EH (cell line): ENCODE measurements at regions not wholly inside any gene's neighbourhood (a gene's known extent, or its start where the extent isn't known, plus 50 kb on each side); places are given as distances from the start of the nearest gene placed in this dataset.

Source experiments
- DNase-seq: peaks from one replicate; pipeline ENCODE4 v3.0.0-alpha.2; 2015; ENCODE audit warnings: low read depth

DNA sequence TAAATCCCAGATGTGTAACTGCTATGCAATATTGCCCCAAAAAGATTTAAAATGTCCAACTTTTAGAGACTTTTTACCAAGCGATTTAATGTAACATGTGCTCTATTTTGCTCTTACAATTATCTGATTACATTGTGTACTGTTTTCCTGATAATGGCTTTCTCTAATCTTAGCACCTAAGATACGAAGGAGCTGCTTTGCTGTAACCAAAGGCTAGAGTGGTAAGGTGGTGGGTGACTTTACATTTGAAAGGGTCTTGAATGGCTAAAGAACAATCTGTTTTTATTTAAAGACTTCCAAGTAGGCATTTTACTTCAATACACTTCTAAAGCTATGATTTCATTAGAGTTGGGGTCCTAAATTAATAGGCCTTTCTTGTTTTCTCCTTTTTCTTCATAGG is 1201.6 kb upstream of the MAP3K7 start:
- no peak for DNase-seq

DNA sequence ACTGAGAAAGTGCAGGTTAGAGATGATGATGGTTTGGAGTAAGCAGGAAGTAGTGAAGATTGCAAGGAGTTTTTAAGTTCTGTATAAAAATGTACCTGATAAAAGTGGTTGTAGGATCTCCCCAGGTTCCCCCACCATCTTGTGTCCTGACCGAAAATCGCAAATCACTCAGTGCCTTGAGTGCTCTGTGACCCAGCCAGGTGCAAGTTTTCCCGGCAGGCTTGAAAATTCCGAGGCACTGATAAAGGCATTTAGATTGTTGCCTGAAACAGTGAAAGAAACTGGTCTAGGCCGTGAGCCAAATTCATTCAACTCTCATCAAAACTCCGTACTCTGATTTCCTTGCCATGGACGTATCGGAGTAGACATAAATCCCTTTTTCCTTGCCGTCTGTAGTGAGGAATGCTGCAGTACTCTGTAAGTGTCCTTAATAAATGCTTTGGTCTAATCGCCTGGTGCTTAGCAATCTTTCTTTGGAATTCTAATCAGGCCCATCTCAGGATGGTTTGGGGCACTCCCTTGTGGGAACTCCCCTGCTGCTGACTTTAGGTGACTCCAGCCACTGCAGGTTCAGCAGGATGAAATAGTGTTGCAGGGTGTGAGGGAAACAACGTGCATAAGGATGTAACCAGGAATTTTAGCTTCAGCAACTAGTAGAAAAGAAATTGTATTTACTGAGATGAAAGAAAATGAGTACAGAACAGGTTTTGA is 1199.8 kb upstream of the MAP3K7 start:
- DNase-seq: no peak

DNA sequence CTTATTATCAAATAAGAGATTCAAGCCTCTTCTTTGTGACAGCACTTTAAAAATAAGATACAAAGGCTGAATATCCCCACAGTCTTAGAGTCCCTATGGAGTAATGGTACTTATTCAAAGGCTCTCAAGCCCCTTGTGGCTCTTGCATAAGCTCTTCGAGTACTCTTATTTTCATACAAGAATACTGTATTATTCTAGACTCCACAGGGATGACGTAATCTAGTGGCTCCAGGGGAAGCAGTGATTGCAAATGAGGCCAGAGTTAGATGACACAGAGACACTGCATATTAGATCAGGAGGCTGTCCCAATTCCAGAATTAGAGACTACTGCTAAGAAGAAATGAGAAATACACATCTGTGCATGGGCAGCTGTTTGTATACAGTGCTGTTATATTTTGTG is 1195.9 kb upstream of the MAP3K7 start:
- no peak for DNase-seq

DNA sequence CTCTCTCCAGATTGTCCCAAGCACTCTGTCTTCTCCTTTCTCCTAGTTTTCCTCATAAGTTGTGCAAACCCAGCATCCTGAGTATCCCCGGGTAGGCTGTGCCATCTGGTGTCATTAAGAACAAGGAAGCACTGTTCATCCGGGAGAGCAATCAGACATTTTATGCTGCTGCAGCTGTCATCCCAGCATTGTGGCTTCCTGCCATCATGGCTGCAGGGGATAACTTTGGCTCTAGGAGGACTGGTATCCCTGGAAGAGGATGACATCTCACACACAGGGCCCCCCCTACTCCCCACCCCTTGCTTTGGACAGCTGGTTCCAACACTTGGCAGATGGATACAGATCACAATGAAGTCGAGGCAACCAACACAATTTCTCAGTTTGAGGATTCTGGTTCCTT is 1195.1 kb upstream of the MAP3K7 start:
- no peak for DNase-seq

DNA sequence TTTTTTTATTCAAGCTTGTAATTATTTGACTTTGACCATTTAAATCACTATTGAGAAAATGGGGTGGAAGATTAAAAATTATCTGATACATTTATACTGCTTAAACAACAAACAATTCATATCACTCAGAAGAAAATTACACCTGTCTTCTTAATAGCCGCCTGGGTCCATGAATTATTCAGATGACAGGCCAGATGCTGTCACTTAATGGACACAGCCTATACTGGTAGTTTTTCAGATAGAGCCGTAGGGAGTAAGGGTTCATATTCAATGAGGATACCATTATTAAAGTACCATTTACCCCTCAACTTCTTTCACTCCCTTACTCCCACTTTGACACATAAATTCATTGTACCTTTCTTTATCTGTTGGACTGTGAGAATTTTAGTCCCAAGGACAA is 1193.4 kb upstream of the MAP3K7 start:
- DNase-seq: no peak

DNA sequence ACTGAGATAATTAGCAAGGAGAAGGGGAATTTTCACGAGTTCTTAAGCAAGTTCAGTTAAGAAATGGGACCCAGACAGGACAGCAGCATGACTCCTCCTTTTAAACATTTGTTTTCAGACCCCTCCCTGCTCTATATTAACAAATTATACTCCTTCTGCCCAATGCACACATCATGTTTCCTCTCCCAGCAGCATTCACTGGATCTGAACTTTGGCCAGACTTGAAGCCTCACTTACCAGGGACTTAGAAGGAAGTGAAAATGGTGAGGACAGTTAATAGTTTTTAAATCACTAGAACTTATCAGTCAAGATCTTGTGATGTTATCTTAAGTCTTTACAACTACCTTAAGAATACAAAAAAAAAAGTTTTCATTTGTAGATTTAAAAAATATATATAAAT is 1174.7 kb upstream of the MAP3K7 start:
- no peak for DNase-seq

DNA sequence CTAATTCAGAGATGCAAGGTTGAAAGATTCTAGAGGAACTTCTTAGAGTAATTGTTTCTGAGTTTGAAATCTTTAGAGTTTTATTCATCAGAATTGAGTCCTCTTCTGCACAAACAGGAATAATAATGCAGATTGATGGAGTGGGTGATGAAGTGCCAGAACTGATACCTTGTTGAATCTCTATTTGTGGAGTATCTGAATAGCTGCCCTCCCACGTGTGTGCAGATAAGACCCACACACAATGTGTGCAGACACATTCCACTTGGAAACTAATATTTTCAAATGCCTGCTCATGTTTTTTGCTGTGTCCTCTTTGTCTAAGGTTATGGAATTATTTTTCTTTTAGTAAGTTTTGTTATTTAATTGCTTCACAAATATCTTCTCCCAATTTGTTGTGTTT is 1167.8 kb upstream of the MAP3K7 start:
- no peak for DNase-seq

DNA sequence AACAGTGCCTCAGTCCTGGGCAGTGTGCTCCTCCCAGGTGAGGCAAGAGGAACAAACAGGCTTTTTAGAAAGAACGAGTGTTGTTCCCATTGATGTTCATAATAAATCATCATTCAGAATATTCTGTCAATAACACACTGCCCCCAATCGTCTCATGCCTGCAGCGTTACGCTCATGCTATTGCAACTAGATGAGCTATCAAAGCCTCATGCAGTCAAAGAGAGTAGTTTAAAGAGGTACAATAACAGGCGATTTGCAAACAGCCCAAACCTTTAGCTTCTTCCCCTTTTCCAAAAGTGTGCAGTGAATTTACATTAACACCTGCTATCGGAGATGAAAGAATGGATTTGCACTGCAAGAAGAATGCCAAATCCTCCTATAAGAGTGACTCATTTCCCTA is 1164.7 kb upstream of the MAP3K7 start:
- DNase-seq: no peak

DNA sequence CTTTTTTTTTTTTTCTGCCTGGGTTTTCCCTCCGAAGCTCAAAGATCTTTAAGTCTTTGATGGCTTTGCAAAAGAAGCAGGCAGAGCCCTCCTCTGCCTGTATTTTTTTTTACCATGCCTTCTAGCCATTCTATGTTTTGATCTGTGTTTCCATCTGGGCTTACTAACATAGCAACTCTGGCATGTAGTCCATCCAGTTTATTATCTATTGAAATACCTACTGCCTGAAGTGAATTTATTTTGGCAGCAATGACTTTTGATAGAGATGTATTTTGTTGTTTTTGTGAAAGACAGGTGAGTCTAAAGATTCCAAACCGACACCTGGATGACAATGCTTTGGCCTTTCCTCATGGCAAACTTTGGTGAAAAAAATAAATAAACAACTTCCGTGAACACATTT is 1157.7 kb upstream of the MAP3K7 start:
- no peak for DNase-seq

DNA sequence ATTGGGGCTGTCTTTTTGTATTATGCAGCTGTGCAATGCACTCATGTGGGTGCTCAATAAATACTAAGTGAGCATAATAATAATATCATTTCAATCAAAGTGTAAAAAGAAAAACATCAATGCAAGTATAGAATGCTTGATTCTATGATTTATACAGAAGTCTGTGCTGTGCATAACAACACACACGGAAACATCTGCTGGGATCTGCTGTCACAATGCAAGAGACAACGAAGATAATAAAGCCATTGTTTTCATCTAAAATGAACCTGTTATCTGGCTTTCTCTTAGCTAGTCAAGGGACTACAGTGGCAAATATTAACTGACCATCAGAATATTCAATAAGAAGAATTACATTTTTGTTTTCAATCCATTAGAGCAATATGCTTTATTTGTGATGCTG is 1156.9 kb upstream of the MAP3K7 start:
- no peak for DNase-seq

DNA sequence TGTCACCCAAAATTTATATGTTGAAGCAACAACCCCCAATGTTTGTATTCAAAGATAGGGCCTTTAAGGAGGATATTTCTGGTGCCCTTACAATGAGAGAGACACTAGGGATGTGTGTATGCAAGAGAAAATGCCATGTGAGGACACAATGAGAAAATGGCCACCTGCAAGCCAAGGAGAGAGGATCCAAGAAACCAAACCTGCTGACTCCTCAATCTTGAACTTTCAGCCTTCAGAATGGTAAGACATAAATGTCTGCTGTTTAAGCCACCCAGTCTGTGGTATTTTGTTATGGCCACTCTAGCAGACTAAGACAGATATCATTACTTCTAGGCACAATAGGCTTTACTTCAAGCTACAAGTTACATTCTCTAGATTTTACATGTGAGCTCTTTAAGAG is 1145.1 kb upstream of the MAP3K7 start:
- no peak for DNase-seq

DNA sequence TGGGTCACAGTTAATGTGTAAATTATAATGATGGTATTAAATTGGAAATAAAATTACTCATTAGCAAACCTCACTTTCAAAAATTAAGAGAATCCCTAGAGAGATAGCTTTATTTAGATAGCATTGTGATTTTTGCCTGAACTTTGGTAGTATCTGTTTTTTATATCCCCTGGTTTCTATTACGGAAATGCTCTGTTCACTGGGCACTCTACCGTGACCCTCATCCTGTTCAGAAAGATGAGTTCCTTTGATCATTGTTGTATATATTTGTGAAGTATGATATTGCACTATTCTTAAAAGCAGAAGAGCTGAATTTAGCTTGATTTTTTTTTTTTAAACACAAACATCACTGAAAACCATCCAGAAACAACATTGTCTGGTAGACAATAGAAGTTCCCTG is 1143.8 kb upstream of the MAP3K7 start:
- no peak for DNase-seq

DNA sequence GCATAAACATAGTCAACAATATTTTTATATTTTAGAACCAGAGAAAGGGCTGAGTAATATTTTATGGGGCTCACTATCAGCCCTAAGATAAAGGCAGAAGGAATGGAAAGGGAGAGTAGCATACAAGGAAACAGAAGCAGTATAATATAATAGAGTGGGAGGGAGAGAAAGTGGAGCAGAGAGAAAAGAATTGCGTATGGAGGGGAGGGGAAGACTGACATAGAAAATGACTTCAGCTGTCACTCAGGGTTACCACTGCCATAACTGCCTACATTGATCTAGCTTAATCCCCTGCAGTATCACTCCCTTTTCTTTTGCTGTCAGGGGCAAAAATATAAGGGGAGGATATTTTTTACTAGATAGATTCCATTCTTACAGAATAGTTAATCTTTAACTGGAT is 1133.5 kb upstream of the MAP3K7 start:
- DNase-seq: no peak

DNA sequence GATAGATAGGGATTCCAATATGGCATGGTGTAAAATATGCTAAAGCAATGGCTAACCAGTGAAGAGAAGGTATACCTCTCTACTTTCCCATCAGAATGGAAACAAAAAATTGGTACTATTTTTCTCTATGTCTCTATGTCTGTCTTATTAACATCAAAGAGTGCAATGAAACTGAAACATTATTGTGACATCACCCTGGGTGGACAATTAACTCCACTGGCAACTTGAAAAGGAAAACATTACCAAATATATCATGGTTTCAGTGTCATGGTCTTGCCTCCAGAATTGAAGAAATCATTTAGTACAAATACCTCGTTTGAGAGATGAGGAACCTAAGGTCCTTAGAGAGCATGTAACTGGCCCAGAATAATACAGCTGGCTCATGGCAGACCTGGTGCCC is 1132.5 kb upstream of the MAP3K7 start:
- no peak for DNase-seq

DNA sequence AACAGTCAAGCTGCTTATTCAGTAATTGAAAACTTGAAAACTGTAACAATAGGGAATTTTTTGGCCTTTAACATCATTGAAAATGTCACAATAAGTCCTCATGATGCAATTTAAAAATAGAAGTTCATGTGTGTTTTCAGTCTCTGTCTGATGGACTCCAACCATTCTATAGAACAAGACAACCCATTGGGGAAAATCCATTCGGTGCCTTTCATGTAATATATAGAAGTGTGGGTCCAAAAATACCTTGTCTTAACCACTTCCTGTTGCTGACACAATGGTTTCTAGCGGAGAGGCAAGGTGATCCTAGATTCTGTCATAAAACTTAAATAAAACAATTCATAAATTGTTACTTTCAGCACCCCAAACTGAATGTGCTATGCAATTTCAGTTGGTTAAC is 1131.3 kb upstream of the MAP3K7 start:
- no peak for DNase-seq

DNA sequence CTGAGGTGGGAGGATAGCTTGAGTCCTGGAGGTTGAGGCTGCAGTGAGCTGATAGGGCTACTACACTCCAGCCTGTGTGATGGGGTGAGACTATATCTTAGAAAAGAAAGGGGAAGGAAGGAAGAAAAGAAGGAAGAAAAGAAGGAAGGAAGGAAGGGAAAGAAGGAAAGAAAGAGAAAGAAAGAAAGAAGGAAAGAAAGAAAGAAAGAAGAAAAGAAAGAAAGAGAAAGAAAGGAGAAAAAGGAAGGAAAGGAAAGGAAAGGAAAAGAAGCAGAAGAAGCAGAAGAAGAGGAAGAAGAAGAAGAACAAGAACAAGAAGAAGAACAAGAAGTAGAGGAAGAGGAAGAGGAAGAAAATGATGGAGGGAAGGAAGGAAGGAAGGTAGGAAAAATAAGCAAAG is 1130.2 kb upstream of the MAP3K7 start:
- no peak for DNase-seq

DNA sequence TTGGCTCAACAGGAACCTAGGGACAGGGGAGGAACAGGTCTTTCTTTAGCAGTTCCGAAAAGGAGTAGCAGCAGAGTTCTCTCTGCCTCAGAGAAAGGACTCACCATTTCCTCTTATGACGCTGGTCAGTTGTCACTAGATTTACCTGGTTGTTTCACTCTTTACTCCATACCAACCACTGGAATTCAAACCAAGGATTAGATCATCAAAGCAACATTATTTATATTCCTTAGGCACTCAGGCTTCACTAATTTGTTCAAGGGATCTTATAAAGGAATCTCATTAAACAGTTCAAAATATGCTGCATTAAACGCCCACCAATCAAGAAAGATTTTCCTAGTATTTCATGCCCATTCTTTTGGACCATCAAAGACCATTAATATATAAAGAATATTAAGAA is 1129.5 kb upstream of the MAP3K7 start:
- no peak for DNase-seq

DNA sequence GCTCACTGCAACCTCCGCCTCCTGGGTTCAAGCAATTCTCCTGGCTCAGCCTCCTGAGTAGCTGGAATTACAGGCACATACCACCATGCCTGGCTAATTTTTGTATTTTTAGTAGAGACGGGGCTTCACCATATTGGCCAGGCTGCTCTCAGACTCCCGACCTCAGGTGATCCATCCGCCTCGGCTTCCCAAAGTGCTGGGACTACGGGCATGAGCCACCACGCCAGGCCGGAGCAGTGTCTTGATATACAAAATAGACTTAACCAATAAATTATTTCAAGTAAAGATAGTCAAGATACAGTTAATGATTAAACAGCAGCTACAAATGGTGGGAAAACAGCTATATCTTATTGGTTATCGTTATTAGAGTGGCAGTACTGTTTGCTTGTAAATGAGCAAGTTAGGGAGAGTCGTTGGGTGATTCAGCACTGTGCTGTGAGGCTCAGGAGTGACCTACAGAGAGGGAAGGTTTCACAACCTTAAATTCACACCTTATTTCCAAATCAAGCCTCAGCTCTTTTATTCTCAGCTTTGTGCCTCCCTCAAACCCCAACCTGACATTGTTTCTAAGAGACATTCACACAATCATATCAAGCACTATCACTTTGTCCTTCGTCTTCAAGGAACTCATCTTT is 1128.4 kb upstream of the MAP3K7 start:
- DNase-seq: no peak

DNA sequence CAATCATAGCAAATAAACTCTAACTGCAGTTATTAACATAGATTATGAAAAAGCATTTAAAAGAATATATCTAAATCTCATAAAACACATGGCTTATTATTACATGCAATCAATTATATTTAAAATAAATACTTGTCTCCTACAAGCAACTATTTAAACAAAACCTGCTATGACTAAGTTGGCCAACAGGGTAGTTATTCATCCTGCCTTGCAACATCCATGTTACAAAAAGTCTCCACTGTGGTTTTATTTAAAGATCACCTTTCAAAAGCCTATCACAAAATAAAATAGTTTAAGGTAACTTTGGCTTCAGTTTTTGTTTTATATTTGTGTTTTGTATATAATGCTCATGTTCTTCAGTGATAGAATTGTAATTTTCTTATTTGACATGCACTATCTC is 1127.0 kb upstream of the MAP3K7 start:
- no peak for DNase-seq

DNA sequence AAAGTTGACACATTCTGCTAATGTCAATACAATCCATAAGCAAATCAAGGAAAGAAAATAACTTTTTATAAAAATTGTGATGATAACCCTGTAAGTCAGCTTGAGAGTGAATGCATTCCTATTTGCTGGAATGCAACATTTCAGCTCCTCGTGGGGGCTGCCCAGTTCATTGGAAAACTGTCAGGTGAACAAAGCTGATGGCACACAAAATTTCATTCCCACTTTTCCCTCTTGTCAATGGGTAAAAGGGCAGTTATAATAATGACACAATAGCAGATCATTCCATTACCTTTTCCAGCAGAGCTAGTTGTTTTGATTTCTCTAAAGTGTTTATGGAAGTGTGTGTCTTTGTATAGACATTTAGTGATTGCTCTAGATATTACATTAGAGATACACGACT is 1124.6 kb upstream of the MAP3K7 start:
- DNase-seq: no peak

DNA sequence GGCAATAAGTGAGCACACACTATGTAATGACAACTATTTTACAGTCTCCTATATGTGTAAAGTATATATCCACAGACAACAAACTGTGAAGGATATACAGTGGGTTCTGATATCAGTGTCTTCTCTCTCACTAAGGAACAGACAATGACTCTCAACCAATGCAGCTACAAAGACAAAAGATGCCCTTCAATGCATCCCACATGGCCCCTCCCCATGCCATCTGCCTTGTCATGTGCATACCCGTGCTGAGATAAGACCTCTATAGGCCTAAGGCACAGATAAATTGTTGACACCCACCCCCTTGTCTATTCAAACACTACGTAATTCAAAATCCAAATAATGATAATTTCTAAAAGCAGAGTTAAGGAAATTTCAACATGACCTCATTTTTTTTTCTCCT is 1123.5 kb upstream of the MAP3K7 start:
- DNase-seq: no peak

DNA sequence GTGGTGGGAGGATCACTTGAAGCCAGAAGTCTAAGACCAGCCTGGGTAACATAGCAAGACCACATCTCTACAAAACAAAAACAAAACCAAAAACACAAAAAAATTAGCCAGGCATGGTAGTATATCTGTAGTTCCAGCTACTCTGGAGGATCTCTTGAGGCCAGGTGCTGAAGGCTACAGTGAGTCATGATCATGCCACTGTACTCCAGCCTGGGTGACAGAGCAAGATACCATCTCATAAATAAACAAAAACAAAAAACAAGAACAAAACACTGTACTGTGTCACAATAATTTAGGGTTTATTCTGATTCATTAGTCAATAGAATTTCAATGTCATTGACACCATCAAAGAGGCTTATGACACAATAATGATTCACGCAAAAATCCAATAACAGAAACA is 1121.7 kb upstream of the MAP3K7 start:
- no peak for DNase-seq

DNA sequence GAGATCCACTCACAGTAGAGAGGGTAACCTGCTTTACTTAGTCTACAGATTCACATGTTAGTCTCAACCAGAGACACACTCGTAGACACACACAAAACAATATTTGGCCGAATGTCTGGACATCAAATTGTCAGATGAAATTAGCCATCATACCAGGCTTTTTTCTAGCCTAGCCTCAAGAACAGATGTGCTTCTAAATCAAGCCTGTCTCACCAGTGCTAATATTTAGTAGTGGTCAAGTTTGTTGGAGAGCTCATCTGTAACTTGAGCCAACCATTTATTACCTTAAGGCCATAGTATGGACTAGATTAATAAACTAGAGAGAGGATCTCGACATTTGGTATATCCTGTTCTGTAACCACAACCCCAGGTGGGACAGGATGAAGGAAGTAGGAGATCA is 1118.8 kb upstream of the MAP3K7 start:
- DNase-seq: no peak

DNA sequence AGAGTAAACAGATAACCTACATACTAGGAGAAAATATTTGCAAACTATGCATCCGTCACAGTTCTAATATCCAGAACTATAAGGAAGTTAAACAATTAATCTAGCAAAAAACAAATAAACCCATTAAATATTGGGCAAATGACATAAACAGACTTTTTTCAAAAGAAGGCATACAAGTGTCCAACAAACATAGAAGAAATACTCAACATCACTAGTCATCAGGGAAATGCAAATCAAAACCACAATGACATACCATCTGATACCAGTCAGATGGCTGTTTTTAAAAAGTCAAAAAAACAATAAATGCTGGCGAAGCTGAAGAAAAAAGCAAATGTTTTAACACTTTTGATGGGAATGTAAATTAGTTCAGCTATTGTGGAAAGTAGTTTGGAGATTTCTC is 1117.7 kb upstream of the MAP3K7 start:
- no peak for DNase-seq
